NCI-H187 (cell line): ENCODE measurements at regions not wholly inside any gene's neighbourhood (a gene's known extent, or its start where the extent isn't known, plus 50 kb on each side); places are given as distances from the start of the nearest gene placed in this dataset.

Experiments used
- DNase-seq, 2 experiments: peaks; one replicate each; lab custom pipeline; 2025; lab: John Stamatoyannopoulos, UW

GRCh38 chr10:58885146-58885545 lies 291.3 kb upstream of the PHYHIPL start:
- DNase-seq: no peak

- no peak for DNase-seq
Measured at GRCh38 chr10:58885686-58886345, 290.6 kb upstream of the PHYHIPL start.

- DNase-seq: no peak
Measured at GRCh38 chr10:58886406-58886805, 290.0 kb upstream of the PHYHIPL start.

GRCh38 chr10:58887474-58887873 lies 289.0 kb upstream of the PHYHIPL start:
- DNase-seq: no peak

- DNase-seq: peak in 1 of 2 experiments; percentile 6
Measured at GRCh38 chr10:58888957-58889356, 287.5 kb upstream of the PHYHIPL start.

- no peak for DNase-seq
Measured at GRCh38 chr10:58892031-58892531, 284.4 kb upstream of the PHYHIPL start.

- no peak for DNase-seq
Measured at GRCh38 chr10:58894929-58895328, 281.5 kb upstream of the PHYHIPL start.

- no peak for DNase-seq
Measured at GRCh38 chr10:58896229-58896628, 280.2 kb upstream of the PHYHIPL start.

- no peak for DNase-seq
Measured at GRCh38 chr10:58897236-58897635, 279.2 kb upstream of the PHYHIPL start.

GRCh38 chr10:58897708-58898107 lies 278.7 kb upstream of the PHYHIPL start:
- no peak for DNase-seq

- no peak for DNase-seq
Measured at GRCh38 chr10:58898854-58899573, 277.4 kb upstream of the PHYHIPL start.

GRCh38 chr10:58901092-58901646 lies 275.3 kb upstream of the PHYHIPL start:
- DNase-seq: no peak

GRCh38 chr10:58903071-58903470 lies 273.4 kb upstream of the PHYHIPL start:
- no peak for DNase-seq

- no peak for DNase-seq
Measured at GRCh38 chr10:58909881-58910280, 266.6 kb upstream of the PHYHIPL start.

GRCh38 chr10:58913717-58914116 lies 262.7 kb upstream of the PHYHIPL start:
- DNase-seq: no peak

- no peak for DNase-seq
Measured at GRCh38 chr10:58918887-58919286, 257.6 kb upstream of the PHYHIPL start.

GRCh38 chr10:58919927-58920654 lies 256.4 kb upstream of the PHYHIPL start:
- no peak for DNase-seq

- DNase-seq: no peak
Measured at GRCh38 chr10:58920655-58921003, 255.8 kb upstream of the PHYHIPL start.

- DNase-seq: no peak
Measured at GRCh38 chr10:58921421-58921855, 255.0 kb upstream of the PHYHIPL start.

- DNase-seq: no peak
Measured at GRCh38 chr10:58925381-58925780, 251.1 kb upstream of the PHYHIPL start.

GRCh38 chr10:58930500-58930899 lies 245.9 kb upstream of the PHYHIPL start:
- DNase-seq: no peak

GRCh38 chr10:58932126-58932525 lies 244.3 kb upstream of the PHYHIPL start:
- no peak for DNase-seq
